IPS-11a (cell line): ENCODE measurements at regions not wholly inside any gene's neighbourhood (a gene's known extent, or its start where the extent isn't known, plus 50 kb on each side); places are given as distances from the start of the nearest gene placed in this dataset.

Experiments used
- H3K4me3 ChIP-seq: one replicate; pipeline ENCODE4 v1.5.1; 2013; ENCODE audit warnings: low read depth, low read length, control low read depth

- no peak overlapping the region for H3K4me3 ChIP-seq
Measured at GRCh38 chr3:193844472-193844871, 251.5 kb downstream of the OPA1 start.

- H3K4me3 ChIP-seq = no peak overlapping the region
Measured at GRCh38 chr3:193845144-193845543, 252.1 kb downstream of the OPA1 start.

GRCh38 chr3:193846569-193846968, 253.6 kb downstream of the OPA1 start:
- no peak overlapping the region for H3K4me3 ChIP-seq

- no peak overlapping the region for H3K4me3 ChIP-seq
Measured at GRCh38 chr3:193847402-193847801, 254.4 kb downstream of the OPA1 start.

GRCh38 chr3:193848547-193848946, 255.5 kb downstream of the OPA1 start:
- no peak overlapping the region for H3K4me3 ChIP-seq

GRCh38 chr3:193850084-193850619, 257.1 kb downstream of the OPA1 start:
- H3K4me3 ChIP-seq = no peak overlapping the region

GRCh38 chr3:193851428-193851847, 258.4 kb downstream of the OPA1 start:
- no peak overlapping the region for H3K4me3 ChIP-seq

- H3K4me3 ChIP-seq = no peak overlapping the region
Measured at GRCh38 chr3:193851941-193852674, 259.1 kb downstream of the OPA1 start.

GRCh38 chr3:193852901-193853300, 259.9 kb downstream of the OPA1 start:
- H3K4me3 ChIP-seq = no peak overlapping the region

- H3K4me3 ChIP-seq = no peak overlapping the region
Measured at GRCh38 chr3:193853511-193854219, 260.7 kb downstream of the OPA1 start.

GRCh38 chr3:193857996-193858395, 265.0 kb downstream of the OPA1 start:
- H3K4me3 ChIP-seq = no peak overlapping the region

- H3K4me3 ChIP-seq = no peak overlapping the region
Measured at GRCh38 chr3:193859195-193859594, 266.2 kb downstream of the OPA1 start.

- no peak overlapping the region for H3K4me3 ChIP-seq
Measured at GRCh38 chr3:193861012-193861411, 268.0 kb downstream of the OPA1 start.

GRCh38 chr3:193862843-193863242, 269.8 kb downstream of the OPA1 start:
- H3K4me3 ChIP-seq = no peak overlapping the region

- no peak overlapping the region for H3K4me3 ChIP-seq
Measured at GRCh38 chr3:193863657-193864357, 270.8 kb downstream of the OPA1 start.

GRCh38 chr3:193865339-193865738, 270.6 kb upstream of the HES1 start:
- no peak overlapping the region for H3K4me3 ChIP-seq

GRCh38 chr3:193865896-193866480, 270.0 kb upstream of the HES1 start:
- H3K4me3 ChIP-seq = no peak overlapping the region

GRCh38 chr3:193868590-193868989, 267.4 kb upstream of the HES1 start:
- H3K4me3 ChIP-seq = no peak overlapping the region

- H3K4me3 ChIP-seq = no peak overlapping the region
Measured at GRCh38 chr3:193869221-193870201, 266.4 kb upstream of the HES1 start.
